Esophagus squamous epithelium (tissue), 4 donors: ENCODE measurements at regions not wholly inside any gene's neighbourhood (a gene's known extent, or its start where the extent isn't known, plus 50 kb on each side); places are given as distances from the start of the nearest gene placed in this dataset.

Experiments used
- POLR2A ChIP-seq, 4 donors: fragments of 450-650 bp; IDR thresholded peaks; one replicate each; pipeline ENCODE4 v1.6.1; 2017; ENCODE audit warnings: antibody characterized with exemption in 4 of 4, mild to moderate bottlenecking in 4 of 4, moderate library complexity in 3 of 4
- TF ChIP-seq, protein P1 (sequence below), 6 experiments: fragments of 450-650 bp in 4 of 6; fragments of 200-600 bp in 2 of 6; sonication (generic) in 2 of 6; IDR thresholded peaks; one replicate each; pipeline ENCODE4 v1.5.1; 2016 to 2019; ENCODE audit warnings: antibody characterized with exemption in 6 of 6, mild to moderate bottlenecking in 4 of 6, moderate library complexity in 4 of 6

DNA sequence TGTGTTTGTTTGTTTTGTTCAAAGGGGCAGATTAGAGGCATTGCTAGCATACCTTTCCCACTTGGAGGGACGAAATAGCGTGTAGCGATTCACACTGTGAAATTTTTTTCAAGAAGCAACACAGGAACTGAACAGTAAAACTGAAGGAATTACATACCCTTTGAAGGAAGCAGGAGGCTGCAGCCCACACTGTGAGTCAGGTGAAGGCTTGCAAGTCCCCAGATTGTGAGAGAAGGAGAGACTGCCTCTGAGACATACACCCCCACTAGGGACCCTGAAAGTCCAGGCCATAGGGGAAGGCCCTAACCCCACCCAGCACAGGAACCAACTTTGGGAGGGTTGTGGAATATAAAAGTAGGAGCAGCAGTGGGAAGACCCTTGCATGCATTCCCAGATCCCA lies 69.6 kb upstream of the HS3ST3A1 start:
- TF ChIP-seq, protein P1, sequence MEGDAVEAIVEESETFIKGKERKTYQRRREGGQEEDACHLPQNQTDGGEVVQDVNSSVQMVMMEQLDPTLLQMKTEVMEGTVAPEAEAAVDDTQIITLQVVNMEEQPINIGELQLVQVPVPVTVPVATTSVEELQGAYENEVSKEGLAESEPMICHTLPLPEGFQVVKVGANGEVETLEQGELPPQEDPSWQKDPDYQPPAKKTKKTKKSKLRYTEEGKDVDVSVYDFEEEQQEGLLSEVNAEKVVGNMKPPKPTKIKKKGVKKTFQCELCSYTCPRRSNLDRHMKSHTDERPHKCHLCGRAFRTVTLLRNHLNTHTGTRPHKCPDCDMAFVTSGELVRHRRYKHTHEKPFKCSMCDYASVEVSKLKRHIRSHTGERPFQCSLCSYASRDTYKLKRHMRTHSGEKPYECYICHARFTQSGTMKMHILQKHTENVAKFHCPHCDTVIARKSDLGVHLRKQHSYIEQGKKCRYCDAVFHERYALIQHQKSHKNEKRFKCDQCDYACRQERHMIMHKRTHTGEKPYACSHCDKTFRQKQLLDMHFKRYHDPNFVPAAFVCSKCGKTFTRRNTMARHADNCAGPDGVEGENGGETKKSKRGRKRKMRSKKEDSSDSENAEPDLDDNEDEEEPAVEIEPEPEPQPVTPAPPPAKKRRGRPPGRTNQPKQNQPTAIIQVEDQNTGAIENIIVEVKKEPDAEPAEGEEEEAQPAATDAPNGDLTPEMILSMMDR (IDR thresholded peaks at IDR 0.05): no peak
- TF ChIP-seq POLR2A (IDR thresholded peaks at IDR 0.05): no peak
